ENCODE measurements at regions not wholly inside any gene's neighbourhood (a gene's known extent, or its start where the extent isn't known, plus 50 kb on each side); places are given as distances from the start of the nearest gene placed in this dataset.

GRCh38 chr13:90891329-90891728, 456.2 kb upstream of the MIR17HG start:
- TF ChIP-seq NFE2 (IDR thresholded peaks at IDR 0.05; ENCODE audit: low read depth) (no peak), CREB1 (IDR thresholded peaks at IDR 0.05) (no peak), CREB1 (CRISPR knock-in tag; IDR thresholded peaks at IDR 0.05) (no peak), RBFOX2 (IDR thresholded peaks at IDR 0.05; ENCODE audit: low read depth, low read length) (no peak), EGR1 (conservative IDR thresholded peaks at IDR 0.05) (no peak), CTCF (IDR thresholded peaks at IDR 0.05 in 2 of 3, conservative IDR thresholded peaks at IDR 0.05 in 1 of 3; ENCODE audit: insufficient read depth in 2 of 3, low read depth in 1 of 3, low read length in 3 of 3) (no peak), NR3C1 (CRISPR knock-in tag; IDR thresholded peaks at IDR 0.05) (no peak), PHF8 (IDR thresholded peaks at IDR 0.05; ENCODE audit: borderline replicate concordance, low read length) (no peak), BRD4 (IDR thresholded peaks at IDR 0.05) (no peak), ZNF384 (IDR thresholded peaks at IDR 0.05; ENCODE audit: low read depth, low read length) (no peak), ZFP1 (CRISPR knock-in tag; IDR thresholded peaks at IDR 0.05) (no peak), KLF13 (tag; IDR thresholded peaks at IDR 0.05; ENCODE audit: borderline replicate concordance, low read depth) (no peak)

Measured in K562 (cell line).